IPS-15b (cell line): ENCODE measurements at regions not wholly inside any gene's neighbourhood (a gene's known extent, or its start where the extent isn't known, plus 50 kb on each side); places are given as distances from the start of the nearest gene placed in this dataset.

Experiments used
- H3K27me3 ChIP-seq: one replicate; pipeline ENCODE4 v1.6.1; 2013; ENCODE audit warnings: low read length; ENCODE audit not compliant: control insufficient read depth, insufficient read depth
- H3K36me3 ChIP-seq: one replicate; pipeline ENCODE4 v1.6.1; 2013; ENCODE audit warnings: low read length; ENCODE audit not compliant: control insufficient read depth, insufficient read depth
- H3K4me1 ChIP-seq: one replicate; pipeline ENCODE4 v1.6.1; 2013; ENCODE audit warnings: mild to moderate bottlenecking, low read length; ENCODE audit not compliant: control insufficient read depth, insufficient read depth
- H3K4me3 ChIP-seq: one replicate; pipeline ENCODE4 v1.5.1; 2013; ENCODE audit warnings: low read depth, low read length
- H3K9ac ChIP-seq: one replicate; pipeline ENCODE4 v1.6.1; 2013; ENCODE audit warnings: low read depth, mild to moderate bottlenecking, low read length
- H3K9me3 ChIP-seq: one replicate; pipeline ENCODE4 v1.6.1; 2013; ENCODE audit warnings: mild to moderate bottlenecking, low read length; ENCODE audit not compliant: control insufficient read depth, insufficient read depth

DNA sequence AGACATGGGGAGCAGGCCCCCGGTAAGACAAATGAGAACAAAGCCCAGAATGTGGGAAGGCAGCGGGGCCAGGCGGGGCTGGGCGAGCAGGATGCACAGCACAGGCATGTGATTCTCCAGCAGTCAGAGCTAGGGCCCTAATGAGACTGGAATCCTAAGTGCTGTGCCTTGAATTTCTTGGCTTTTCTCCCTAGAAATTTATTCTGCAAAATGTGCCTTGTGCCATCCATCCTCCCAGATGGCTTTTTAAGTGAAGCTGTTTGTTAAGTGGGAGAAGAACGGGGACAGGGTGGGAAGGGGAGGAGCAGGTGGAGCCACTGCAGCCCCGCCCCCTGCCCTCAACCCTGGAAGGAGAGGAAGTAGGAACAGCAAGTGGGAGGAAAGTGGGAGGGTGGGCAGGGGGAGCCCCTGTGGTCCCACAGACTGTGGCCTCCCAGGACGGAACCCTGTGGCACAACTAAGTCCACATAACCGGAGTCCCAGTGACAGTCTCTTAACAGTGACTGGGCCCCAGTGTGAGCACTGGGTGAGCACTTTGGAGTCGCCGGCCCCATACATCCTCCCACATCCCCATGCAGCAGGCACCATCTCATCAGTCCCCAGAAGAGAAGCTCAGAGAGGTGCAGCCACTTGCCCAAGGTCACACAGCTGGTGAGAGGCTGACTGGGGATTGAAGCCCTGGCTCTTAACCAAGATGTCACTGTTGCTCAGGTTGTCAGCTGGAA, 216.9 kb downstream of the MATN1 start:
- Histone ChIP-seq H3K4me1 (no peaks in the 10 kb centered on the region), H3K27me3 (no peaks in the 10 kb centered on the region), H3K9me3 (no peaks in the 10 kb centered on the region), H3K9ac (no peak overlapping the region), H3K4me3 (no peak overlapping the region), H3K36me3 (no peaks in the 10 kb centered on the region)

DNA sequence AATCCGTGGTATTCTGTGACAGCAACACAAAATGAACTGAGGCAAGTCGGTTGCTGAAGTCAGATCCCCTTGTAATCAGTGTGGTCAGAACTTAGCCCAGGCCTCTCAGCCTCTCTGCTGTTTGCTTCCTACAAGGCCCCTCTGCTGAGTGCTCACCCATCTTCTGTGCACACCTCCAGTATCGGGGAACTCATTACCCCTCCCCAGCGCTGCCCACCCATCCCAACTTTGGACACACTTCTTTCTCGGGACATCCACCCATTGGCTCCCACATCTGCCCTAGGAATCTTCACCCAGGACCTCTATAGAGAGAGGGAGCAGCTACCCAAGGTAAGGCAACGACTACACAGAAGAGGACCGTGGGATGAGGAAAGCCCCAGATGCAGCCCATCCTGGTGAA, 217.5 kb downstream of the MATN1 start:
- H3K36me3 ChIP-seq, result no peaks in the 10 kb centered on the region
- H3K9ac ChIP-seq, result no peak overlapping the region
- no peaks in the 10 kb centered on the region for H3K4me1 ChIP-seq
- H3K27me3 ChIP-seq, result no peaks in the 10 kb centered on the region
- no peak overlapping the region for H3K4me3 ChIP-seq
- H3K9me3 ChIP-seq, result no peaks in the 10 kb centered on the region

DNA sequence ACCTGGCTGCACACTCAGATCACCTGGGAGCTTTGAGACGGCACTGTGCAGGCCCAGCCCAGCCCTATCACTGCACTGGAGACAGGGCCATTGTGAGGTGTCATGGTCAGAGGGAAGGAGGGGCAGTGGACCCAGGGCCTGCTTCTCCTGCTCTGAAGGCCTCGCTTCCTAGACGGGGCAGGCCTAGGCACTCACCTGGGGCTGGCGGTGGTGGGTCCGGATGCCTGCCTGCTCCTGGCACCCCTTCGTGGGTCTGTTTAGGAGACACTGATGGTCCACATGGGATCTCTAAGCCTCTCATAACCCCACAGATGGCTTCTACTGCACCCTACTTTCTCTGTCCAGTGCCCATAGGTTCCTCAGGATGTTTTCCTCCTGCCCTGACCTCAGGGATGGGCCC, 230.9 kb downstream of the MATN1 start:
- no peak overlapping the region for H3K4me3 ChIP-seq

DNA sequence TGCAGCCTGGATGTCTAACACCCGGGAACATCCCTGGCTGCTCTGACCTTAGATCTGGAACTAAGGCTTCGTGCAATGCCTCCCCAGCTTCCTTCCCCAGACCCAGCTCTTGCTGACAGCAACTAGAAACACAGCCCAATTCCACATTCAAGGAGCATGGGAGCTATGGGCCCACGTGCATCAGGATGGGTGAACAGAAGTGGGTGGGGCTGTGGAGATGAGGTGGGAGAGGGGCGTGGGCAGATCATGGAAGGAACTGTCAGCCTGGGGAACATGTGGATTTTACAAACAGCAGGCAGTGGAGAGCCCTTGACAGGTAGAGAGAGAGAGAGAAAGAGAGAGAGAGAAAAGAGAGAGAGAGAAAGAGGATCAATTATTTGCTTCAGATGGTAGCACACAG, 231.6 kb downstream of the MATN1 start:
- H3K9me3 ChIP-seq, result no peaks in the 10 kb centered on the region
- no peak overlapping the region for H3K4me3 ChIP-seq
- no peaks in the 10 kb centered on the region for H3K36me3 ChIP-seq
- H3K9ac ChIP-seq, result no peak overlapping the region
- no peaks in the 10 kb centered on the region for H3K27me3 ChIP-seq
- no peaks in the 10 kb centered on the region for H3K4me1 ChIP-seq

More for the DNA sequence above, 230.9 kb downstream of the MATN1 start:
- Histone ChIP-seq H3K36me3 (no peaks in the 10 kb centered on the region), H3K4me1 (no peaks in the 10 kb centered on the region), H3K9me3 (no peaks in the 10 kb centered on the region), H3K9ac (no peak overlapping the region), H3K27me3 (no peaks in the 10 kb centered on the region)

DNA sequence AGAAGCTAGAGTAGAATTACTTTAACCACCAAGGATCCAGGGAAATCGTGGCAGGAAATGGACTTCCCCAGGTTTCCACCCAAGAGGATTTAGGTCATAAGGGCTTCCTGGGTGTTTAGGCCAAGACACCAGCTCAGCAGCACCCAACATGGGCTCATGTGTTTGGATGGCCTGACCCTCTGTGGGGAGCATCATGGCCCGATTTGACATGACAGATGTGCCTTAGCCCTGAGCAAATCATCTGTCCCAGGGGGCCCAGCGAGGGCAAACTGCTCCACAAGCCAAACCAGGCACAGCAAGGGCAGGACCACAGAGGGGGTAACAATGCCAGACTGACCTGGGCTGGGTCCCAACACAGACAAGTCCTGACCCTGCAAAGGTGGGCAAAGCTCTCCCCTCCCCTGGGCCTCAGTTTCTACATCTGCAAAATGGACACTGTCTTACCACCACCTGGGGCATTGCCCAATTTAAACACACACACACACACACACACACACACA, 232.8 kb downstream of the MATN1 start:
- no peaks in the 10 kb centered on the region for H3K27me3 ChIP-seq
- H3K9ac ChIP-seq, result no peak overlapping the region
- H3K4me3 ChIP-seq, result no peak overlapping the region
- H3K36me3 ChIP-seq, result no peaks in the 10 kb centered on the region
- no peaks in the 10 kb centered on the region for H3K9me3 ChIP-seq
- no peaks in the 10 kb centered on the region for H3K4me1 ChIP-seq

DNA sequence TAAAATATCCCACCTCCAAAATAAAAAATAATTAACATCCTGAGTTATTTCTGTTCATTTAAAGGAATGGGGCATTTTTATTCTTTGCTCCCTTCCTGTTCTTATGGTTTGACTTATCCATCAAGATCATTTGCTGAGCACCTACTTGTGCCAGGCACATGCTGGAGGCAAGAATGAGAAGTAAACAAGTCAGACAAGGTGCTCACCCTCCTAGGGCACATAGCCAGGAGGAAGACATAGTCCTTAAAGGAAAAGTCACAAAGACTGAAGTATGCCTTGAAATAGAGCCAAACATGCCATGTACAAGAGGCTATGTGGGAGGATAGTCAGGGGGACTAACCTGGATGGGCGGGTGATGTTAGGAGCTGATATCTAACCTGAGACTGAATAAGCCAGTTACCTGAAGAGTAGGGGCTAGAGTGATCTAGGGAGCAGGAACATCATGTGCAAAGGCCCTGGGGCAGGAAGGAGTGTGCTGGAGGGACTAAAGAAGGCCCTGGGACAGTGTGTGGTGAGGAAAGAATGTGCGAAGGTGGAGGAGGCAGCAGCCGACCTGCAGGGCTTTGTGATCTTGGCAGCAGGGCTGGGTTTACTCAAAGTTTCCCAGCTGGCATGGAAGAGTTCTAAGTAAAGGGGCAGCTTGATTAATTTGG, 233.5 kb downstream of the MATN1 start:
- no peaks in the 10 kb centered on the region for H3K27me3 ChIP-seq
- H3K4me3 ChIP-seq, result no peak overlapping the region
- no peak overlapping the region for H3K9ac ChIP-seq
- no peaks in the 10 kb centered on the region for H3K36me3 ChIP-seq
- H3K9me3 ChIP-seq, result no peaks in the 10 kb centered on the region
- no peaks in the 10 kb centered on the region for H3K4me1 ChIP-seq

DNA sequence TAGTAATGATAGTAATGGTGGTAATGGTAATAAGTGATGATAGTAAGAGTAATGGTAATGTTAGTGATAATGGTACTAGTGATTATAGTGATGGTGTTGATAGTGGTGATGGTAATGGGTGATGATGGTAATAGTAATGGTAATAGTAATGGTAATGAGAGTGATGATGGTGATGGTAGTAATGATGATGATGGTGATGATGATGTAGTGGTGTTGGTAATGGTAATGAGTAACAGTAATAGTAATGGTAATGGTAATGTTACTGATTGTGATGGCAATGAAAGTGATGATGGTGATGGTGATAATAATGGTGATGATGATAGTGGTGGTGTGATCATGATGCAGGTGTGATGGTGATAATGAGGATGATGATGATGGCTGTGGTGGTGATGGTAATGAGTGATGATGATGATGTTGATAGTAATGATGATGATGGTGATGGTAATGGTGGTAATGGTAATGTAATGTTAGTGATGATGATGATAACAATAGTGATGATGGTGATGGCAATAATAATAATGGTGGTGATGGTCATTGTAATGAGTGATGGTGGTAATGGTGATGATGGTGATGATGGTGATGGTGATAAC, 235.0 kb downstream of the MATN1 start:
- Histone ChIP-seq H3K4me1 (no peaks in the 10 kb centered on the region), H3K27me3 (no peaks in the 10 kb centered on the region), H3K9me3 (peaks cover 5% of the 10 kb centered on the region), H3K9ac (no peak overlapping the region), H3K36me3 (no peaks in the 10 kb centered on the region), H3K4me3 (no peak overlapping the region)

DNA sequence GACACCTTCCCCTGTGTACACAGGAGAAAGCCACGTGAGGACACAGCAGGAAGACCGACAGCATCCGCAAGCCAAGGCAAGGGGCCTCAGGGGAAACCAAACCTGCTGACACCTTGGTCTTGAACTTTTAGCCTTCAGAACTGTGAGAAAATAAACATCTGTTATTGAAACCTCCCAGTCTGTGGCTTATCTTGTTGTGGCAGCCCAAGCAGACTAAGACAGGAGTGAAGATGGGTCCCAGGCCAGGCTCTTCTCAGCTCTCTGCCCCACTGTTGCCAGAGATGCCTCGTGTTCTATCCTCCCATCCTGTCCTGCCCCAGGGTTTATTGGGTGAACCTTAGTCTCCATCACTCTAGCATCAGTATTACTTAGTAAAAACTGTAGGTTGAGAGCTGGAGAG, 236.3 kb downstream of the MATN1 start:
- H3K36me3 ChIP-seq, result no peaks in the 10 kb centered on the region
- H3K9me3 ChIP-seq, result peaks cover 5% of the 10 kb centered on the region
- H3K4me1 ChIP-seq, result no peaks in the 10 kb centered on the region
- no peaks in the 10 kb centered on the region for H3K27me3 ChIP-seq
- no peak overlapping the region for H3K4me3 ChIP-seq
- no peak overlapping the region for H3K9ac ChIP-seq

DNA sequence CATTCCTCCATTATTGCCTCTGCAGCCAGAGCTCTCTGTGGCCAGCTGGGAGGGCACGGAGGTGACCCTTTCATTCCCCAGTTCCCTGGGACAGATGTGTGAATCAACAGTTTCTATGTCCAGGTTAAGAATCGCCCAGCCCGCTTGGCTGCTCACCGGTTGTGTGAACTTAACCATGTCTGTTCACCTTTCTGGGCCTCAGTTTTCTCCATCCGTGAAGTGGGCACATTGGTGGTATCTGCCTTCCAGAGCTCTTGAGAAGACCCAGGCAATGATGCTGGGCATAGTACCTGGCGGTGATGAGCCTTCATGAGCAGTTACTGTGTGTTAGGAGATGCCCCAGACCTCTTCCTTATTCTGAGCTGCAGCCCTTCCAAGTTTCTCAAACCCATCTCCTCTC, 238.3 kb downstream of the MATN1 start:
- no peak overlapping the region for H3K9ac ChIP-seq
- no peak overlapping the region for H3K4me3 ChIP-seq
- H3K27me3 ChIP-seq, result no peaks in the 10 kb centered on the region
- no peaks in the 10 kb centered on the region for H3K4me1 ChIP-seq
- peaks cover 5% of the 10 kb centered on the region for H3K9me3 ChIP-seq
- peaks cover 3% of the 10 kb centered on the region for H3K36me3 ChIP-seq

DNA sequence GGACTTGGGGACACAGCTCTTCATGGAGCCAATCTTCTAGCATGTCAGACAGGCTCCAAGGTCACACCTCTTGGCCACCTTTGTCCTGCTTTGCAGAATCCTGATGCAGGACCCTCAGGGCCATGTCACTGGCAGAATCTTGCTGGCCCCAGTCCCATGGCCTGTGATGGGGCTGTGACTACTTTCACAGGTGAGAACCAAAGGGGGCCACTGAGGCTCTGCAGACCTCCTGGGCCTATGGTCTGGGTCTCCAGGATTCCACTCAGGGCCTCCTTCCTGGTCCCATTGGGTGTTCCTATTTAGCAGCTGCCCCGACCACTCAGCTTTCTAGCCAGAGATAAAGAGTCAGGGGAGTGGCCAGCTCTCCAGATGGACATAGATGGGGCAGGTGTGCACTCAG, 238.7 kb downstream of the MATN1 start:
- H3K4me3 ChIP-seq, result no peak overlapping the region
- no peaks in the 10 kb centered on the region for H3K4me1 ChIP-seq
- H3K36me3 ChIP-seq, result peaks cover 3% of the 10 kb centered on the region
- H3K9me3 ChIP-seq, result peaks cover 5% of the 10 kb centered on the region
- H3K27me3 ChIP-seq, result no peaks in the 10 kb centered on the region
- no peak overlapping the region for H3K9ac ChIP-seq

DNA sequence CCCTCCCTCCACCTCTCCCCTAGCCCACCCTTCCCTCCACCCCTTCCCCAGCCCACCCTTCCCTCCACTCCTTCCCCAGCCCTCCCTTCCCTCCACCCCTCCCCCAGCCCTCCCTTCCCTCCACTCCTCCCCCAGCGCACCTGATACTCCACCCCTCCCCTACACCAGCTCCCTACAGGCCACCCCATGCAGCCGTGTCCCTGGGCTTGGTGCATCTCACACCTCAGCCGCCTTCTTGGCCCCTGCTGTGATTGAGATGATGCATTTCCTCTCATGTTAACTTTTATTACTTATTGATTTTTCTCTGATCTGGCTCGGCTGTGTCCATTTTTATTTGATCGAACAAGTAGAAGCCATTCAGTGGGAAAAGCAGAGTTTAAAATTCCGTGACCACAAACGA, 243.8 kb downstream of the MATN1 start:
- Histone ChIP-seq H3K9me3 (peaks cover 5% of the 10 kb centered on the region), H3K4me1 (no peaks in the 10 kb centered on the region)

More for the DNA sequence above, 243.8 kb downstream of the MATN1 start:
- peaks cover 3% of the 10 kb centered on the region for H3K36me3 ChIP-seq
- H3K27me3 ChIP-seq, result no peaks in the 10 kb centered on the region
- H3K9ac ChIP-seq, result no peak overlapping the region
- no peak overlapping the region for H3K4me3 ChIP-seq
